Daoy (cell line): ENCODE measurements at regions not wholly inside any gene's neighbourhood (a gene's known extent, or its start where the extent isn't known, plus 50 kb on each side); places are given as distances from the start of the nearest gene placed in this dataset.

Experiments used
- DNase-seq: peaks from one replicate; pipeline ENCODE4 v3.0.0-alpha.2; 2015; ENCODE audit warnings: low read depth

DNA sequence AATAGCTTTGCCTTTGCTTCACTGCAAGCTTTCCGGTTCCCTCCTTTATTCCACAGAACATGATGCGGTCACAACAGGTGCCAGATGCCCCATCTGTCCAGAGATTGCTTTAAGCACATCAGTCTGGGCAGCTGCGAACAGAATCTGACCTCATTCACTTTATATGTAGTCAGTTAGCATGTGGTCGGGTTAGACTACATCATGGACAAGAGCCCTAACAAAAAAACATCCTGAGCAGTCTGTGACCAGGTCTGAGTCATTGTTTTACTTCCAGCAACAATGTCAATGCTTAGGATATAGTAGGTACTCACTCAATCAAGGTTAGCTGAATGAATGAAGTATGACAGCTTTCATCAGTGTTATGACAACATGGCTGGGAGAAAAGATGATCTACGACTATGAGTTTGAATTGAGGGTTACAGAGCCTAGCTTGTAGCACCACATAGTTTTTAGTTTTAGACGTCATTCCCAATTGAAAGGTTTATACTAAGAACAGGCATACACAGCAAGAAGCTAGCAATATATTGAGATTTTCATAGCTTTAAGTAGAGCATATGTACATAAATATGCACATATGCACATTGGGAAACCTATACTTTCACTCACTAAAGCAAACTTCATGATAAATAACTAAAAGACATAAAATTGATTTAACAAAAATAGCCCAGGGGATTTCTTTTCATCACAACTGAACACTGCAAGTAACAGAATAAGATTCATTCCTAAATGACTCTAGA, 64.2 kb upstream of the TMCC3 start:
- DNase-seq = peak; percentile 84

DNA sequence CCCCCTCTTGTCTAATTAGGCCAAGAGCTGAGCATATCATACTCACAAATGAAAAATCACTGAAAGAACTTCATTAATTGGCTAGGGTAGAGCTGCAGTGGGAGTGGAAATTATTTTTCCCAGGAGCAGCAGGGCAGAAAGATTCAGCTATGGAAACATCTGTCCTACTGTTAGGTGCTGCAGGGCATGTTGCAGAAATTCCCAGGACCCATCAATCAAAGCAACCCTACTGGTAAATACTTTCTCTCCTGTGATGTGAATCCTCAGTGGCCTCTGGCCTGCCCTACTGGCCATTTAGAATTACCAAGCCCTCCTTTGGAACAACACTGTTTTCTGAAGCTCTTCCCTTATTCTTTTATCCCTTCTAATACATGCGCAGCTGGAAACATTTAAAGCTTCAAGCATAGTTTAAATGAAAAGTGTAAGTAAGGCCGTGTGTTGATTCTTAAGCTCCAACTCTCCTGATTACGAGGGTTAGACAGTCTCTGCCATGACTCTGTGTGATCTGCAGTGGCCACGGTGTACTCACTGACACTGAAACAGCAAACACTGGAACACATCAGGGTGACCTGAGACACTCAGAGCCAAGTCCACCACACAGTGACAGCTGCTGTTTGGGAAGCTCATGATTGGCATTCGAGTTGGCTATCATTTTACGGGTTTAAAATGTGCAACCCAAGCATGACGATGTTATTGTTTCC, 62.6 kb upstream of the TMCC3 start:
- DNase-seq = no peak

DNA sequence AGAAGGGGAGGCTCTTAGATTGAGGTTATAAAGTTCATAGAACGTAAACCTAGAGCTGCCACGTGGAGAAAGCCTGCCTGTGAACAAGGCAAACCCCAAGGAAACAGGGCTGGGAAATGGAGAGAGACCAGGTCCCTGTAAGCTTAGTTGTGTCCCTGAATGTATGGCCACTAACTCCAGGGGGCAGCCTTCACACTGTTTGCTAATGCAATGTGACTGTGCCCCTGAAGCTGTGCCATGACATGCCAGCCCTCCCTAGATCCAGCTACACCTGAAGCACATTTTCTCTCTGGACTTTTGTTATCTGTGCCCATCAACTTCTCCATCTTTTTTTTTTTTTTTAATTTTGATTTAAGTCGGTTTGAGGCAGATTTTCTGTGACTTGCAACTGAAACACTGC, 60.6 kb upstream of the TMCC3 start:
- peak; percentile 41 for DNase-seq

DNA sequence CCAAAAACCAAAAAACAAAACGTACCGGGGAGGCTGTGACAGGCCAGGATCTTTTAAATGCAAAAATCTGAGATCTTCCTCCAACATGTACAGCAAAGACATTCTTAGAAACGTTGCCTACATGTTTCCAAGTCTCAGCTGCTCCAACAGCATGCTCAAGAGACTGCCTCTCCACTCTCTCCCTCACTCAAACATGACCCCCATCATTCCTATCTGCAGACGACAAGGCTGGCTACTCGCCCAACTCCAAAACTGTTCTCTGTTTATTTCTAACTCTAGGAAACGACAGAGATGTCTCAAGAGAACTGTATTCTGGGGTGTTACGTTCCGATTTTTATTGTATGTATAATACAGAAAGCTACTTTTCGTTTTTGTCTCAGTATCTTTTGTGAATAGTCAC, 57.5 kb upstream of the TMCC3 start:
- DNase-seq = no peak

DNA sequence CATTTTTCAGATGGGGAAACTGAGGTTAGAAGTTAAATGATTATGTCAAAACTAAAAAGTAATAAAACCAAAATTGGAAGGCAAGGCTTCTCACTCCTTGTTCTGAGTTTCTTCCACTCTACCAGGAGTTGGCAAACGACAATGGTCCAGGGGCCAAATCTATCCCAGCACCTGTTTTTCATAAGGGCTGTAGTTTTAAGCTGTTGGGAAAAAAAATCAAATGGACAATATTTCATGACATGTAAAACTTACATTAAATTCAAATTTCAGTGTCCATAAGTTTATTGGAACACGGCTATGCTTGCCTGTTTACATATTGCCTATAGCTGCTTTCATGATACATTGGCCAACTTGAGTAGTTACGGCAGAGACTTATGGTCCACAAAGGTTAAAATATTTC, 56.7 kb upstream of the TMCC3 start:
- DNase-seq = no peak

DNA sequence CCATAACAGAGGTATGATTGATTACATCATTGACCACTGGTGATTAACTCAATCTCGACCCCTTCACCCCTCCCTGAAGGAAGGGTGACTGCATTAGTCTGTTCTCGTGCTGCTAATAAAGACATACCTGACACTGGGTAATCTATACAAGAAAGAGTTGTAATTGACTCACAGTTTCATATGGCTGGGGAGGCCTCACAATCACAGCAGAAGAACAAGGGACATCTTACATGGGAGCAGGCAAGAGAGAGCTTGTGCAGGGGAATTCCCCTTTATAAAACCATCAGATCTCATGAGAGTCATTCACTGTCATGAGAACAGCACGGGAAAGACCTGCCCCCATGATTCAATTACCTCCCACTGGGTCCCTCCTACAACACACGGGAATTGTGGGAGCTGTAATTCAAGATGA, 55.9 kb upstream of the TMCC3 start:
- peak; percentile 21 for DNase-seq

DNA sequence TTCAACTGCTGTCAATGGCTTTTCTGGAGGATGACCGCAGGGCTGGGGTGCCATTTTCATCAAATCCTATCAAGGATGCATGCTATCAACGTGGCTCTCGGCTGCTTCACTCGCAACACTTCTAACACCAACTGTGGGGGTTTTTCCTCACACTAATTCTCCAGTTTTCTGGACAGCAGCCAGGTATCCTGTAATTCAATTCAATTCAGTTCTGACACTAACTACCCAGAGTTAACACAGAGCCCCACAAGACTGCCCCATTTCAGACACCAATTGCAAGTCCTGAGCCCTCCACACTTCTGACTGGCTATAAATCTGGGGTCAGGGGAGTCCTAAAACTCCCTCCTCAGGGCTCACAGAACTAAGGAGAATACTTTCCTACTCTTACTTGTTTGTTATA, 55.3 kb upstream of the TMCC3 start:
- DNase-seq = no peak

DNA sequence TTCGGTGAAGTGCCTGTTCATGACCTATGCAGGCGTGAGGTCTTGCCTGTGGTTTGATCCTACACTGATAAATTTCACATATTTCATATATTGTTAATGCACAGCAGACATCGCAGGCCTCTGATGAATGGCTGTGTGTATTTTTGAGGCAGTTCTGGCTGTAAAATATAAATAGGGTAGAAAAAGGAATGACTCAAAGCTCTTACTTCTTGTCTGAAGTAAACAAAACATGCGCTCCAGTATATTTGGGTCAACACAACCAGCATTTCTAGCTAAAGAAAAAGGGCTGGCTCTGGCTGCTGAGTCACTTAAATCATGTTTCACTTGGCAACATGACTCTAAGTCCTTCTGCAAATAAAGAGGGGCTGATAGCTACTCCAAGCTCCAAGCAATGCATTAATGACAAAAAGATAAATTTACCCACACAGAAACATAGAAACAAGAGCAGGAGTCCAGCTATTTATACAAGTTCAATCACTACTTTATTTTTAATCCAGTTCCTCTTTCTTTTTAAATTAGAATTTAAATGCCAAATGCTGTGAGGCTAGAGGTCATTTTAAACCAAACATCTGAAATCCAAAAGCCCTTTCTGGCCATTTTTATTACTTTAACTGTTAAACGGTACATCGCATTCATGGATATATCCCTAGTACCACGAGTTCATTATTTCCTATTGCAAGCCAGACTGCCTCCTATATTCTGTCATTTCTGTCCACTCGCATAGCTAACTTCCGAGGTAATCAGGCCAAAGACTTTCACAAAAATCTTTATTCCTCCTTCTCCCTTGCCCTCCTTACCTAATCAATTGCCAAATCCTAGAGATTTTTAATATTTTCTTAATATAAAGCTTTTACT, 54.3 kb upstream of the TMCC3 start:
- DNase-seq = peak; percentile 57

DNA sequence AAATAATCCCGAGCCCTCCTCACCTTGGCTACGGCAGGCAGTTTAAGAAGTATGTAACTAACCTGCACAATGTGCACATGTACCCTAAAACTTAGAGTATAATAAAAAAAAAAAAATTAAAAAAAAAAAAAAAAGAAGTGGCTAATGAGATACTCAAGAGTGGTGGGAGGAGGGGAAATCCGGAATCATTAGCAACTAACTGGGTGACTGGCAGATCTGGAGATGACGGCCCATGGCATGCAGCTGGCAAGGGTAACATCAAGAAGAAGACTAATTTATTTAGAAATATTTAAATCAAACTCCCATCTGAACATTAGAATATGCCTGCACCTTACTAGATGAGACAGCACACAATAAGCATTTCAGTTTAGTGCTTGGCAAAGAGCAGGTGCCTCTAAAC, 52.3 kb upstream of the TMCC3 start:
- DNase-seq = no peak

DNA sequence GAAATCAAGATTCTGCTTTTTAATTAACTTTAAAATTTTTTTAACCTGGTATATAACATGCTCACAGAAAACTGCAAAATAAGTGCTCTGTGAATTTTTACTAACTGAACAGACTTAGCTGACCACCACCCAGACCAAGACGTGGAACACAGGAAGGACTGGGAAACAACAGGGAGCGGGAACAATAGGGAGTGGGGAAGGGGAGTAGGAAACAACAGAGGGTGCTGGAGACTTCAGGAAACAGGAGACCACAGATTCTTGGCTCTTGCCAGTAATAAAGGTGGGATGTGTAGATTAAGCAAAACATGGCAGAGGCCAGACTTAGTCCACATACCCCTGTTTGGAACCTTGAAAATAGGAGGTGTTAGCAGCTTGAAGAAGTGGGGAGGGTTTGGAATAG, 51.4 kb upstream of the TMCC3 start:
- DNase-seq = no peak

DNA sequence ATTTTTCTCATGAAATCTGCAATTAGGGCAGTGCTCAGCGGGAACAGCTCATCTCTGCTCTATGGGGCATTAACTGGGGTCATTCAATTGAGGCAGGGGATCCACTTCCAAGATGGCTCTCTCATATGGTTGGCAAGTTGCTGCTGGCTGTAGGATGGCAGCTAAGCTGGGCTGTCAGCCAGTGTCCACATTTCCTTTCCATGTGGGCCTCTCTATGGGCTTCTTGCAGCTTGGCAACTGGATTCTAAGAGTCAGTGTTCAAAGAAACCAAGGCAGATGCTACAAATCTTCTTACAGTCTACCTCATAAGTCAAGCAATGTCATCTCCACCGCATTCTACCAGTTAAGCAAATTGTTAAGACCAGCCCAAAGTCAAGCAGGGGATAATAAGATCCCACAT, 50.3 kb upstream of the TMCC3 start:
- DNase-seq = no peak
